HG03060 (cell line): ENCODE measurements at regions not wholly inside any gene's neighbourhood (a gene's known extent, or its start where the extent isn't known, plus 50 kb on each side); places are given as distances from the start of the nearest gene placed in this dataset.

Experiments
- ATAC-seq: cut with Tn5 transposase; IDR thresholded peaks from one replicate; pipeline ENCODE4 v1.9.1; 2021; ENCODE audit warnings: low read depth, moderate number of reproducible peaks; ENCODE audit not compliant: unreplicated experiment

GRCh38 chr20:60210779-60211617 is 252.8 kb downstream of the CDH26 start:
- no peak for ATAC-seq

- no peak for ATAC-seq
These were observed 253.6 kb downstream of the CDH26 start for GRCh38 chr20:60211618-60212463.

GRCh38 chr20:60212695-60213094 is 254.5 kb downstream of the CDH26 start:
- ATAC-seq = no peak

- no peak for ATAC-seq
These were observed 255.1 kb downstream of the CDH26 start for GRCh38 chr20:60213126-60213893.

- ATAC-seq = no peak
These were observed 256.9 kb downstream of the CDH26 start for GRCh38 chr20:60214901-60215815.

GRCh38 chr20:60215816-60216730 is 257.9 kb downstream of the CDH26 start:
- no peak for ATAC-seq

GRCh38 chr20:60219231-60219630 is 261.0 kb downstream of the CDH26 start:
- no peak for ATAC-seq

- ATAC-seq = no peak
These were observed 261.9 kb downstream of the CDH26 start for GRCh38 chr20:60219984-60220562.

GRCh38 chr20:60220706-60221105 is 262.5 kb downstream of the CDH26 start:
- no peak for ATAC-seq

GRCh38 chr20:60221593-60221992 is 263.4 kb downstream of the CDH26 start:
- ATAC-seq = no peak

- no peak for ATAC-seq
These were observed 264.3 kb downstream of the CDH26 start for GRCh38 chr20:60222497-60222896.

GRCh38 chr20:60223174-60223573 is 265.0 kb downstream of the CDH26 start:
- ATAC-seq = no peak

- ATAC-seq = no peak
These were observed 266.7 kb downstream of the CDH26 start for GRCh38 chr20:60224914-60225313.

- ATAC-seq = no peak
These were observed 270.0 kb downstream of the CDH26 start for GRCh38 chr20:60228255-60228654.

GRCh38 chr20:60232380-60232779 is 274.2 kb downstream of the CDH26 start:
- ATAC-seq = no peak

GRCh38 chr20:60233018-60233630 is 274.9 kb downstream of the CDH26 start:
- no peak for ATAC-seq

GRCh38 chr20:60236613-60237012 is 278.4 kb downstream of the CDH26 start:
- no peak for ATAC-seq

GRCh38 chr20:60237981-60238380 is 279.8 kb downstream of the CDH26 start:
- no peak for ATAC-seq
